ENCODE measurements at regions not wholly inside any gene's neighbourhood (a gene's known extent, or its start where the extent isn't known, plus 50 kb on each side); places are given as distances from the start of the nearest gene placed in this dataset.

- no peak for FAIRE-seq
Observed at GRCh38 chr9:106358331-106358730, 504.6 kb upstream of the ZNF462 start.

- FAIRE-seq = no peak
Observed at GRCh38 chr9:106376689-106377088, 486.3 kb upstream of the ZNF462 start.

- FAIRE-seq = no peak
Observed at GRCh38 chr9:106383072-106383471, 479.9 kb upstream of the ZNF462 start.

- FAIRE-seq = no peak
Observed at GRCh38 chr9:106387965-106388364, 475.0 kb upstream of the ZNF462 start.

- no peak for FAIRE-seq
Observed at GRCh38 chr9:106393226-106393625, 469.7 kb upstream of the ZNF462 start.

- FAIRE-seq = no peak
Observed at GRCh38 chr9:106400170-106400569, 462.8 kb upstream of the ZNF462 start.

- no peak for FAIRE-seq
Observed at GRCh38 chr9:106400950-106401349, 462.0 kb upstream of the ZNF462 start.

- no peak for FAIRE-seq
Observed at GRCh38 chr9:106403081-106403480, 459.9 kb upstream of the ZNF462 start.

GRCh38 chr9:106404137-106404536 is 458.8 kb upstream of the ZNF462 start:
- peak; percentile 5 for FAIRE-seq

- FAIRE-seq = no peak
Observed at GRCh38 chr9:106405871-106406435, 457.0 kb upstream of the ZNF462 start.

- no peak for FAIRE-seq
Observed at GRCh38 chr9:106414042-106414441, 448.9 kb upstream of the ZNF462 start.

- FAIRE-seq = no peak
Observed at GRCh38 chr9:106417685-106418084, 445.3 kb upstream of the ZNF462 start.

- FAIRE-seq = no peak
Observed at GRCh38 chr9:106419829-106420228, 443.1 kb upstream of the ZNF462 start.

- no peak for FAIRE-seq
Observed at GRCh38 chr9:106420511-106420944, 442.4 kb upstream of the ZNF462 start.

GRCh38 chr9:106421772-106422171 is 441.2 kb upstream of the ZNF462 start:
- no peak for FAIRE-seq

GRCh38 chr9:106423575-106423974 is 439.4 kb upstream of the ZNF462 start:
- no peak for FAIRE-seq

- no peak for FAIRE-seq
Observed at GRCh38 chr9:106432631-106433030, 430.3 kb upstream of the ZNF462 start.

- FAIRE-seq = no peak
Observed at GRCh38 chr9:106438928-106439327, 424.0 kb upstream of the ZNF462 start.

GRCh38 chr9:106441283-106441682 is 421.7 kb upstream of the ZNF462 start:
- no peak for FAIRE-seq

- no peak for FAIRE-seq
Observed at GRCh38 chr9:106443520-106443919, 419.4 kb upstream of the ZNF462 start.

GRCh38 chr9:106445107-106445506 is 417.9 kb upstream of the ZNF462 start:
- no peak for FAIRE-seq

- FAIRE-seq = no peak
Observed at GRCh38 chr9:106449336-106449927, 413.5 kb upstream of the ZNF462 start.

- no peak for FAIRE-seq
Observed at GRCh38 chr9:106450549-106450948, 412.4 kb upstream of the ZNF462 start.

- no peak for FAIRE-seq
Observed at GRCh38 chr9:106451223-106451622, 411.7 kb upstream of the ZNF462 start.

- no peak for FAIRE-seq
Observed at GRCh38 chr9:106456581-106456980, 406.4 kb upstream of the ZNF462 start.

All from islet of Langerhans (tissue), 1 donor.